A549 (cell line): ENCODE measurements at regions not wholly inside any gene's neighbourhood (a gene's known extent, or its start where the extent isn't known, plus 50 kb on each side); places are given as distances from the start of the nearest gene placed in this dataset.

Experiments
- CEBPB ChIP-seq, 2 experiments: fragments of >200 bp in 1 of 2; sonication (Bioruptor Twin) in 1 of 2; formaldehyde crosslinking in 1 of 2; IDR thresholded peaks; 2 replicates each; pipeline ENCODE4 v1.6.1; 2012 to 2016
- CTCF ChIP-seq: fragments of >200 bp; sonication (Bioruptor Twin); formaldehyde crosslinking; IDR thresholded peaks from 3 replicates; pipeline ENCODE4 v1.5.1; 2016
- EP300 ChIP-seq, 2 experiments: fragments of >200 bp; sonication (Bioruptor Twin); formaldehyde crosslinking; IDR thresholded peaks; 2 replicates in 1 of 2; 3 replicates in 1 of 2; pipeline ENCODE4 v1.6.1; 2016 to 2017
- HDAC2 ChIP-seq: fragments of 200-600 bp; sonication (generic); IDR thresholded peaks from 2 replicates; pipeline ENCODE4 v1.6.1; 2016
- MAX ChIP-seq: IDR thresholded peaks from 2 replicates; pipeline ENCODE4 v1.6.1; 2012
- MAZ ChIP-seq: fragments of 150-350 bp; IDR thresholded peaks from 2 replicates; pipeline ENCODE4 v1.6.1; 2014; ENCODE audit warnings: antibody characterized with exemption, low read depth, low read length, borderline replicate concordance
- PHF8 ChIP-seq: fragments of 200-600 bp; sonication (generic); IDR thresholded peaks from 2 replicates; pipeline ENCODE4 v1.6.1; 2016; ENCODE audit warnings: low read depth, mild to moderate bottlenecking, antibody characterized with exemption, moderate library complexity, borderline replicate concordance
- RAD21 ChIP-seq, 2 experiments: fragments of >200 bp in 1 of 2; sonication (Bioruptor Twin) in 1 of 2; formaldehyde crosslinking in 1 of 2; IDR thresholded peaks in 1 of 2; conservative IDR thresholded peaks in 1 of 2; 2 replicates in 1 of 2; 3 replicates in 1 of 2; pipeline ENCODE4 v1.6.1; 2012 to 2018; ENCODE audit warnings: inconsistent platforms in 1 of 2
- REST ChIP-seq: fragments of 200-600 bp; sonication (generic); IDR thresholded peaks from 2 replicates; pipeline ENCODE4 v1.6.1; 2016; ENCODE audit warnings: antibody characterized with exemption, mild to moderate bottlenecking, moderate library complexity
- RFX5 ChIP-seq: fragments of 450-650 bp; IDR thresholded peaks from 2 replicates; pipeline ENCODE4 v1.7.1; 2014; ENCODE audit warnings: antibody characterized with exemption, mild to moderate bottlenecking, moderate library complexity

GRCh38 chr14:101349108-101349507 lies 212.2 kb upstream of the DIO3 start:
- no peak for TF ChIP-seq CTCF
- no peak for TF ChIP-seq MAX
- no peak for TF ChIP-seq EP300 (IDR thresholded peaks at IDR 0.05)
- TF ChIP-seq REST, result no peak
- TF ChIP-seq PHF8, result no peak
- TF ChIP-seq MAZ, result no peak
- no peak for TF ChIP-seq HDAC2
- TF ChIP-seq RAD21 (conservative IDR thresholded peaks at IDR 0.05 in 1 of 2, IDR thresholded peaks at IDR 0.05 in 1 of 2), result no peak
- no peak for TF ChIP-seq RFX5
- no peak for TF ChIP-seq CEBPB (IDR thresholded peaks at IDR 0.05)
